Adrenal gland (tissue), 9 donors: ENCODE measurements at regions not wholly inside any gene's neighbourhood (a gene's known extent, or its start where the extent isn't known, plus 50 kb on each side); places are given as distances from the start of the nearest gene placed in this dataset.

Experiments
- DNase-seq, 7 donors: peaks; one replicate each; pipeline ENCODE4 v3.0.0-alpha.2; 2019 to 2020
- H3K27ac ChIP-seq, 5 donors: fragments of 200-600 bp; sonication (generic) in 4 of 5; 1 replicate in 3 of 5; 2 replicates in 2 of 5; pipeline versions ENCODE4 v1.5.1 to v1.8.0; 2016 to 2020; ENCODE audit warnings: mild to moderate bottlenecking in 1 of 5
- H3K27me3 ChIP-seq: fragments of 200-600 bp; 2 replicates; pipeline ENCODE4 v1.8.0; 2021
- H3K36me3 ChIP-seq, 2 donors: fragments of 200-600 bp; replicated peaks in 1 of 2; 1 replicate in 1 of 2; 2 replicates in 1 of 2; pipeline versions ENCODE4 v1.5.1 to v1.8.0; 2018 to 2022
- H3K4me1 ChIP-seq, 2 donors: fragments of 200-600 bp; replicated peaks in 1 of 2; 1 replicate in 1 of 2; 2 replicates in 1 of 2; pipeline versions ENCODE4 v1.5.1 to v1.8.0; 2018 to 2021
- H3K4me3 ChIP-seq, 4 donors: fragments of 200-600 bp; sonication (generic) in 3 of 4; one replicate each; pipeline ENCODE4 v1.5.1; 2016 to 2018
- H3K9me3 ChIP-seq, 3 donors: fragments of 200-600 bp; sonication (generic) in 1 of 3; replicated peaks in 1 of 3; 1 replicate in 2 of 3; 2 replicates in 1 of 3; pipeline versions ENCODE4 v1.5.1 to v1.8.0; 2016 to 2021
- POLR2A ChIP-seq, 2 donors: fragments of 450-650 bp; IDR thresholded peaks; one replicate each; pipeline ENCODE4 v1.6.1; 2017; ENCODE audit warnings: antibody characterized with exemption in 2 of 2, mild to moderate bottlenecking in 2 of 2, moderate library complexity in 1 of 2
- WGBS, 4 donors: extraction: QIAGEN DNeasy Blood & Tissue Kit in 2 of 4; methylation state at CpG; one replicate each; pipeline versions ENCODE4 v1.1.5 to v1.1.7; 2013 to 2017; 5-methylcytosine and 5-hydroxymethylcytosine counted together
- intact Hi-C, 2 donors: fragments of 100-400 bp; cut with DNase I; formaldehyde crosslinking; loops; one replicate each; pipeline versions ENCODE4 v1.14.1 to v1.15.0; 2022 to 2023
- TF ChIP-seq, protein P1 (sequence below), 6 experiments: fragments of 450-650 bp in 4 of 6; fragments of 200-600 bp in 2 of 6; sonication (generic) in 1 of 6; IDR thresholded peaks; 1 replicate in 5 of 6; 2 replicates in 1 of 6; pipeline versions ENCODE4 v1.5.1 to v1.8.0; 2016 to 2021; ENCODE audit warnings: antibody characterized with exemption in 6 of 6, mild to moderate bottlenecking in 2 of 6, moderate library complexity in 1 of 6
- donor health status: healthy with polysubstance abuse.
- donor health status: Bipolar disorder and iron deficiency.
- donor health status: DM: yes; HTN: yes; CAD: no.
- donor health status: DM: no; HTN: no; CAD: no.
- donor health status: DM: no; HTN: no; CAD: no.

- Histone ChIP-seq H3K27me3 (no peaks in the 10 kb centered on the region), H3K9me3 (no peaks in the 10 kb centered on the region), H3K4me1 (no peaks in the 10 kb centered on the region), H3K36me3 (no peaks in the 10 kb centered on the region), H3K4me3 (no peak overlapping the region), H3K27ac (no peak overlapping the region)
- DNase-seq, result no peak
- WGBS, 4 donors, result 93 to 96% (median 95%) methylated on average over 4 to 6 of the region's 6 CpGs
- TF ChIP-seq, protein P1, sequence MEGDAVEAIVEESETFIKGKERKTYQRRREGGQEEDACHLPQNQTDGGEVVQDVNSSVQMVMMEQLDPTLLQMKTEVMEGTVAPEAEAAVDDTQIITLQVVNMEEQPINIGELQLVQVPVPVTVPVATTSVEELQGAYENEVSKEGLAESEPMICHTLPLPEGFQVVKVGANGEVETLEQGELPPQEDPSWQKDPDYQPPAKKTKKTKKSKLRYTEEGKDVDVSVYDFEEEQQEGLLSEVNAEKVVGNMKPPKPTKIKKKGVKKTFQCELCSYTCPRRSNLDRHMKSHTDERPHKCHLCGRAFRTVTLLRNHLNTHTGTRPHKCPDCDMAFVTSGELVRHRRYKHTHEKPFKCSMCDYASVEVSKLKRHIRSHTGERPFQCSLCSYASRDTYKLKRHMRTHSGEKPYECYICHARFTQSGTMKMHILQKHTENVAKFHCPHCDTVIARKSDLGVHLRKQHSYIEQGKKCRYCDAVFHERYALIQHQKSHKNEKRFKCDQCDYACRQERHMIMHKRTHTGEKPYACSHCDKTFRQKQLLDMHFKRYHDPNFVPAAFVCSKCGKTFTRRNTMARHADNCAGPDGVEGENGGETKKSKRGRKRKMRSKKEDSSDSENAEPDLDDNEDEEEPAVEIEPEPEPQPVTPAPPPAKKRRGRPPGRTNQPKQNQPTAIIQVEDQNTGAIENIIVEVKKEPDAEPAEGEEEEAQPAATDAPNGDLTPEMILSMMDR (IDR thresholded peaks at IDR 0.05), result no peak
- no peak for TF ChIP-seq POLR2A (IDR thresholded peaks at IDR 0.05)
- intact Hi-C loops, result no loop called here
Measured at GRCh38 chr13:32857689-32858088, 158.5 kb upstream of the KL start.

DNA sequence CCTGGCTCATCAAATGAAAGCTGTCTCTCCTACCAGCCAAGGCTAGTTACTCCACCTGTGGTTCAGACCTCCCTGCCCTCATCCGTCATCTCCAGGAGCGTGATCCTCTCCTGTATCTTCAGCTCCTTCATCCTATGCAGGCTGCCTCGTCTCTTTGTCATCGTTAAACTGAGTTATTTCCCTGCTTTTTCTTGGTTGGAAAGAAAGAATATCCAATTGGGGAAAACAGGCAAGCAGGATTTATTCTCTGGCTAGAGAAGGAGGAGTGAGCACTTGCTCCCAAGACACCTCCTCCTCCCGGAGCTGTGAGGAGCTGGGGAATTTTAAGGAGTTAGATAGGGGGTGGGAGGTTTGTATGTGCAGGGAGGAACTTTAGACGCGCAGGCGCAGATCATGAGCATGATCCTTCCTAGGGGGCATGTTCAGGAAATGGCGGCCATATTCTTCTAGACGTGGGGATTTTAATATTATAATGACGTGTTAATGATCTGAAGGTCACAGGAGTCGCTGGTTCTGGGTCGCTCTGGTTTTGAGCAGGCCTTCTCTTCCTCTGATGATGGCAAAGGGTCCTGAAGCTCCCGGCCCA lies 156.4 kb upstream of the KL start:
- Histone ChIP-seq H3K36me3 (no peaks in the 10 kb centered on the region), H3K27me3 (no peaks in the 10 kb centered on the region), H3K27ac (no peak overlapping the region), H3K4me1 (no peaks in the 10 kb centered on the region), H3K9me3 (no peaks in the 10 kb centered on the region), H3K4me3 (no peak overlapping the region)
- 92 to 93% (median 93%) methylated on average over 13 to 14 of the region's 14 CpGs for WGBS, 4 donors
- intact Hi-C loops, result no loop called here
- no peak for TF ChIP-seq POLR2A (IDR thresholded peaks at IDR 0.05)
- TF ChIP-seq, protein P1 (IDR thresholded peaks at IDR 0.05), result no peak
- DNase-seq, result no peak

DNA sequence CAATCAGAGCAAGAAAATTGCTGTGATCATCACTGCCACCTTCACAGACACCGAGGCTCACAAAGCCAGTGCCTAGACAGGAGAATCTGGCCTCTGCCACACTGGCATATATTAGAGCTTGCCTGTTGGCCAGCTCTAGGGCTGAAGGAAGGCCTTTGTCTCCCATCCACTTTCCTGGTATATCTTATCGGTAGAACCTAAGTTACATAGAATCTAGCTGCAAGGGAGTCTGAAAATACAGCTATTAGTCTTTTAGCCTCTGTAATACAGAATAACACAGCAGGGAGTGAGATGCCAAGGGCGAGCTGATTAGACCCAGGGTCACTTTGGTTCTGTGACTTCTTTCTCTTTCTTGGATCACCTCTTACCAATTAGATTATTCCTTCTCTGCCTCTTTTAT lies 154.9 kb upstream of the KL start:
- H3K27me3 ChIP-seq, result no peaks in the 10 kb centered on the region
- H3K36me3 ChIP-seq, result no peaks in the 10 kb centered on the region
- no peaks in the 10 kb centered on the region for H3K9me3 ChIP-seq
- intact Hi-C loops, result no loop called here
- H3K4me1 ChIP-seq, result no peaks in the 10 kb centered on the region
- H3K4me3 ChIP-seq, result no peak overlapping the region
- WGBS, 4 donors, result 84 to 93% (median 91%) methylated on average over 3 of the region's 3 CpGs
- no peak for DNase-seq
- TF ChIP-seq POLR2A (IDR thresholded peaks at IDR 0.05), result no peak
- TF ChIP-seq, protein P1 (IDR thresholded peaks at IDR 0.05), result no peak
- no peak overlapping the region for H3K27ac ChIP-seq

DNA sequence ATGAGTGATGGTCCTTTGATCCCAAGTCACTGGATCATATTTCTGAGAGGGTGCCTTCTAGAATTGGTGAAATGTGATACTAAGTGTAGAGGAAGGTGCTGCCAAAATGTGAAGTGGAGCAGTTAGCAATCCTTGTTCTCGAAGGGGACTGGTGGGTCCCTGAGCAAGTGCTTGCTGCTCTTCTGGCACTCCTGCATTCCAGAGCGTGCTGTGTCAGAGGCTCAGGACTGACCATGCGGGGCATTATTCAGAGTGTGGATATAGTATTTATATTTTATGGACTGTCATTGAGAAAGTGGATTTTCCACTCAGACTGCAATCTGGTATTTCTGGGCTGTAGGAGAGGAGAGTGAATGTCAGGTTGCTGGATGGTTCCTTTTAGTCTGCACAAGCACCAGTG lies 152.6 kb upstream of the KL start:
- TF ChIP-seq, protein P1 (IDR thresholded peaks at IDR 0.05), result no peak
- no peak for TF ChIP-seq POLR2A (IDR thresholded peaks at IDR 0.05)
- H3K4me1 ChIP-seq, result no peaks in the 10 kb centered on the region
- H3K4me3 ChIP-seq, result no peak overlapping the region
- H3K9me3 ChIP-seq, result no peaks in the 10 kb centered on the region
- DNase-seq, result no peak
- no peak overlapping the region for H3K27ac ChIP-seq
- H3K36me3 ChIP-seq, result no peaks in the 10 kb centered on the region
- WGBS, 4 donors, result 86 to 97% (median 91%) methylated on average over 3 of the region's 3 CpGs
- intact Hi-C loops, result no loop called here
- no peaks in the 10 kb centered on the region for H3K27me3 ChIP-seq
